ENCODE measurements at regions not wholly inside any gene's neighbourhood (a gene's known extent, or its start where the extent isn't known, plus 50 kb on each side); places are given as distances from the start of the nearest gene placed in this dataset.

GRCh38 chr7:17477182-17477581 lies 178.7 kb downstream of the AHR start:
- Mint-ChIP-seq H3K36me3 (no peaks in the 10 kb centered on the region), H3K4me1 (no peaks in the 10 kb centered on the region), H3K27ac (no peak overlapping the region), H3K4me3 (no peak overlapping the region), H3K9me3 (peaks cover 0 to 3% (median 0%) of the 10 kb centered on the region in 7 donors), H3K27me3 (ENCODE audit: low read depth in 3 of 3) (peaks cover 0 to 4% (median 2%) of the 10 kb centered on the region in 3 donors)
- no peak overlapping the region for H3K27ac ChIP-seq (ENCODE audit: low read depth in 1 of 2, low read length in 2 of 2)
- no peak for TF ChIP-seq CTCF (IDR thresholded peaks at IDR 0.05)
- no peak overlapping the region for H2AFZ ChIP-seq (ENCODE audit: insufficient read depth, low read depth, low read length, poor library complexity, severe bottlenecking)
- H3K9me3 ChIP-seq (replicated peaks in 1 of 2; ENCODE audit: control insufficient read depth in 1 of 2, insufficient read depth in 1 of 2, low read length in 2 of 2): no peaks in the 10 kb centered on the region
- no peaks in the 10 kb centered on the region for H3K36me3 ChIP-seq (replicated peaks in 1 of 2; ENCODE audit: control insufficient read depth in 1 of 2, insufficient read depth in 2 of 2, low read length in 2 of 2)
- WGBS (ENCODE audit: insufficient coverage): 100% methylated on average over 1 of the region's 2 CpGs
- no peaks in the 10 kb centered on the region for H4K20me1 ChIP-seq (ENCODE audit: insufficient read depth, low read length)
- H3K27me3 ChIP-seq (ENCODE audit: control insufficient read depth in 2 of 2, insufficient read depth in 2 of 2, low read length in 2 of 2): no peaks in the 10 kb centered on the region
- H3K4me2 ChIP-seq (replicated peaks; ENCODE audit: extremely low read depth, low read length, poor library complexity, severe bottlenecking): no peak overlapping the region
- no peaks in the 10 kb centered on the region for H3K79me2 ChIP-seq (ENCODE audit: insufficient read depth, low read length)
- DNase-seq: no peak
- intact Hi-C loops (cut with micrococcal nuclease): no loop called here
- peaks cover 0 to 3% of the 10 kb centered on the region in 2 donors for H3K4me1 ChIP-seq (ENCODE audit: control insufficient read depth in 1 of 2, insufficient read depth in 2 of 2, low read length in 2 of 2)
- no peak overlapping the region for H3K9ac ChIP-seq (ENCODE audit: insufficient read depth, low read length, poor library complexity, severe bottlenecking)
- H3K4me3 ChIP-seq (replicated peaks in 1 of 3; ENCODE audit: low read depth in 2 of 3, low read length in 3 of 3): no peak overlapping the region

DNA sequence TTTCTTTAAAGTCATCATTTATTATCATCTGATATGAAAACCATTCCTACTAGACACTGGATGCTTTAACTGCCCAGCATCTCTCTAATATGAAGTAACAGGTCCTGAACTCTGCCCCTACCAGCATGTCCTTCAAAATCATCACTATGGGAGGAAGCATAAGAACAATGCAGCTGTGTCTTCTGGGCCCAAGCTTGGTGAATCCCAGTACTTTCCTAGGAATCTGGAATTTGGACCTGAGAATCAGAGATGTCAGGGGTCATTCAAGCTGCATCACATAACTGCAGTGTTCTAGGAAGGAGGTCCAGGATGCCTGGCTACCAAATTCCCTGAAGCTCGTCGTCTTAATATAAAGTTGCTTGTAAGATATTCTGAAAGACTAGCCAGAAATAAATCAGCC lies 182.7 kb downstream of the AHR start:
- Histone ChIP-seq H3K9ac (ENCODE audit: insufficient read depth, low read length, poor library complexity, severe bottlenecking) (no peak overlapping the region), H3K36me3 (replicated peaks in 1 of 2; ENCODE audit: control insufficient read depth in 1 of 2, insufficient read depth in 2 of 2, low read length in 2 of 2) (no peaks in the 10 kb centered on the region), H3K27ac (ENCODE audit: low read depth in 1 of 2, low read length in 2 of 2) (no peak overlapping the region), H3K79me2 (ENCODE audit: insufficient read depth, low read length) (no peaks in the 10 kb centered on the region), H2AFZ (ENCODE audit: insufficient read depth, low read depth, low read length, poor library complexity, severe bottlenecking) (no peak overlapping the region), H3K4me2 (replicated peaks; ENCODE audit: extremely low read depth, low read length, poor library complexity, severe bottlenecking) (no peak overlapping the region), H3K4me3 (replicated peaks in 1 of 3; ENCODE audit: low read depth in 2 of 3, low read length in 3 of 3) (no peak overlapping the region), H3K4me1 (ENCODE audit: control insufficient read depth in 1 of 2, insufficient read depth in 2 of 2, low read length in 2 of 2) (no peaks in the 10 kb centered on the region), H3K27me3 (ENCODE audit: control insufficient read depth in 2 of 2, insufficient read depth in 2 of 2, low read length in 2 of 2) (no peaks in the 10 kb centered on the region), H3K9me3 (replicated peaks in 1 of 2; ENCODE audit: control insufficient read depth in 1 of 2, insufficient read depth in 1 of 2, low read length in 2 of 2) (peaks cover 0 to 3% of the 10 kb centered on the region in 2 donors), H4K20me1 (ENCODE audit: insufficient read depth, low read length) (no peaks in the 10 kb centered on the region)
- no peak for TF ChIP-seq CTCF (IDR thresholded peaks at IDR 0.05)
- intact Hi-C loops (cut with micrococcal nuclease): no loop called here
- Mint-ChIP-seq H3K27me3 (ENCODE audit: low read depth in 3 of 3) (no peaks in the 10 kb centered on the region), H3K27ac (no peak overlapping the region), H3K36me3 (no peaks in the 10 kb centered on the region), H3K4me3 (no peak overlapping the region), H3K4me1 (no peaks in the 10 kb centered on the region), H3K9me3 (peaks cover 0 to 5% (median 2%) of the 10 kb centered on the region in 7 donors)
- no CpG with 5 or more reads among the region's 2 CpGs for WGBS (ENCODE audit: insufficient coverage)
- no peak for DNase-seq

All from CD14-positive monocyte (primary cell).